ENCODE measurements at regions not wholly inside any gene's neighbourhood (a gene's known extent, or its start where the extent isn't known, plus 50 kb on each side); places are given as distances from the start of the nearest gene placed in this dataset.

DNA sequence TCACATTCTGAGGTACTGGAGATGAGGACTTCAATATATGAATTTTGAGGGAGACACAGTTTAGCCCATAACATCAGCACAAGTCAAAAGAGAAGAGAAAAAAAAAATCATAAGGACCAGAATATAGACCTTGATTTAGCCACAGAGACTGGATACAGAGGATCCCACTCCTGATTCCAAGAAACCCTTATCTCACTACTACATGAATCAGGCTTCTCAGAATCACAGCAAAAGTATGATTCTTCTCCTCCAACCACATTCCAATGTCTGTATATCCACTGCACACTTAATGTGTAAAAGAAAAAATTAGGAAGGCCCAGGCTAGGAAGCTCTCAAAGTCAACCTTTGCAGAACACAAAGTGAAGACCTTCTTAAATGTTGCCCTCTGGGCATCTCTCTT is 610.9 kb downstream of the DTWD2 start:
- TF ChIP-seq, protein P1, sequence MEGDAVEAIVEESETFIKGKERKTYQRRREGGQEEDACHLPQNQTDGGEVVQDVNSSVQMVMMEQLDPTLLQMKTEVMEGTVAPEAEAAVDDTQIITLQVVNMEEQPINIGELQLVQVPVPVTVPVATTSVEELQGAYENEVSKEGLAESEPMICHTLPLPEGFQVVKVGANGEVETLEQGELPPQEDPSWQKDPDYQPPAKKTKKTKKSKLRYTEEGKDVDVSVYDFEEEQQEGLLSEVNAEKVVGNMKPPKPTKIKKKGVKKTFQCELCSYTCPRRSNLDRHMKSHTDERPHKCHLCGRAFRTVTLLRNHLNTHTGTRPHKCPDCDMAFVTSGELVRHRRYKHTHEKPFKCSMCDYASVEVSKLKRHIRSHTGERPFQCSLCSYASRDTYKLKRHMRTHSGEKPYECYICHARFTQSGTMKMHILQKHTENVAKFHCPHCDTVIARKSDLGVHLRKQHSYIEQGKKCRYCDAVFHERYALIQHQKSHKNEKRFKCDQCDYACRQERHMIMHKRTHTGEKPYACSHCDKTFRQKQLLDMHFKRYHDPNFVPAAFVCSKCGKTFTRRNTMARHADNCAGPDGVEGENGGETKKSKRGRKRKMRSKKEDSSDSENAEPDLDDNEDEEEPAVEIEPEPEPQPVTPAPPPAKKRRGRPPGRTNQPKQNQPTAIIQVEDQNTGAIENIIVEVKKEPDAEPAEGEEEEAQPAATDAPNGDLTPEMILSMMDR (IDR thresholded peaks at IDR 0.05) = no peak
- TF ChIP-seq EZH2phosphoT487 (IDR thresholded peaks at IDR 0.05) (no peak), EZH2 (IDR thresholded peaks at IDR 0.05) (no peak)

All from neural progenitor cell (in vitro differentiated cells).